ENCODE measurements at regions not wholly inside any gene's neighbourhood (a gene's known extent, or its start where the extent isn't known, plus 50 kb on each side); places are given as distances from the start of the nearest gene placed in this dataset.

DNA sequence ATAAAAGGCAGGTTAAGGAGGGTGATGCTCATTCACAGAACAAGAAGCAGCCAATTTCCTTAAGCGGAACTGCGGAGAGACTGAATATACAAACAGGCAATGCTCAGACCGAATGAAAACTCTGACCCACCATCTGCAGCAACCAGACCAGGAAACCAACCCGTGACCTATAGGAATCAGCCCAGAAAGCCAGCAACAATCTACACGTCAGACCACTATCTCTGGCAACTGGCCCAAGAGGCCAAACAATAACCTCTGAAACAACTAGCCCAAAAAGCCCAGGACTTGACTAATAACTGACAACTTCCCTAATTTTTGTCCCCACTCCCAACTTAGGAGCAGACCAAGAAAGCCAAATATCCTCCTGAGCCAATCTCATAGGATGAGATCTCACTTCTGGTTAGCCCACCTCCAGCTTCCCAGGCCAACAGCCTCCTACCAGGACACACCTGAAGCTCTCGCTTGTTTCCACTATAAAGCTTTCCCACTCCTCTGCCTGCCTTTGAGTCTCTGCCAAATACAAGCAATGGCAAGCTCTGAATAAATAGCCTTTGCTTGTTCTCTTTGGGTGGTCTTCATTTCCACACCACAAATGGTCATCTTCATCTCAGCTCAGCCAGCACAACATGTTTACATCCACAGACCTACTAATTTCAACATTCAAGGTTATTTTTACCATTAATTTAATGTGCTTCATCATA, 168.5 kb downstream of the HSD17B3 start:
- Histone ChIP-seq H3K4me3 (ENCODE audit: low read length) (no peak overlapping the region), H3K9me3 (ENCODE audit: control insufficient read depth, low read depth, low read length) (no peaks in the 10 kb centered on the region), H3K4me1 (ENCODE audit: control insufficient read depth, insufficient read depth, low read length) (peaks cover 13% of the 10 kb centered on the region), H3K36me3 (ENCODE audit: control insufficient read depth, insufficient read depth, low read length) (no peaks in the 10 kb centered on the region), H3K27ac (ENCODE audit: low read length) (no peak overlapping the region), H3K27me3 (ENCODE audit: control insufficient read depth, insufficient read depth, low read length) (no peaks in the 10 kb centered on the region)
- DNase-seq = no peak
- no CpG with 5 or more reads among the region's 6 CpGs for WGBS (ENCODE audit: insufficient coverage, low lambda C conversion rate)

DNA sequence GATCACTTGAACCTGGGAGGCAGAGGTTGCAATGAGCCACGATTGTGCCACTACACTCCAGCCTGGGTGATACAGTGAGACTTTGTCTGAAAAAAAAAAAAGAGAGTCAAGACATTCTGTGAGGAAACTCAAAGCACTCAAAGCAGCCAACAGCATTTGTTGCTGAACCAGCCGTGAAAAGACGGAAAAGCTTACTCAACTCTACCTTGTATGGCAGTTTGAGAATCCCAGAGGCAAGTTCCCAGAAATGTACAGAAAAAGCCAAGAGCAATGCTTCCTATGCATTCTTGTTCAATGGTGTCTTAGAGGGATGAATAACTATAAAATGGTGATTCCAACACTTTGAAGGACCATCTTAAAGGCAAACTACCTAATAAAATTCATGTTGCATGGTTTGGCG, 170.2 kb downstream of the HSD17B3 start:
- H3K9me3 ChIP-seq (ENCODE audit: control insufficient read depth, low read depth, low read length) = no peaks in the 10 kb centered on the region
- no peak overlapping the region for H3K27ac ChIP-seq (ENCODE audit: low read length)
- no peaks in the 10 kb centered on the region for H3K36me3 ChIP-seq (ENCODE audit: control insufficient read depth, insufficient read depth, low read length)
- no peak overlapping the region for H3K4me3 ChIP-seq (ENCODE audit: low read length)
- H3K4me1 ChIP-seq (ENCODE audit: control insufficient read depth, insufficient read depth, low read length) = peaks cover 5% of the 10 kb centered on the region
- DNase-seq = no peak
- WGBS (ENCODE audit: insufficient coverage, low lambda C conversion rate) = 90% methylated on average over 2 of the region's 4 CpGs
- H3K27me3 ChIP-seq (ENCODE audit: control insufficient read depth, insufficient read depth, low read length) = no peaks in the 10 kb centered on the region

DNA sequence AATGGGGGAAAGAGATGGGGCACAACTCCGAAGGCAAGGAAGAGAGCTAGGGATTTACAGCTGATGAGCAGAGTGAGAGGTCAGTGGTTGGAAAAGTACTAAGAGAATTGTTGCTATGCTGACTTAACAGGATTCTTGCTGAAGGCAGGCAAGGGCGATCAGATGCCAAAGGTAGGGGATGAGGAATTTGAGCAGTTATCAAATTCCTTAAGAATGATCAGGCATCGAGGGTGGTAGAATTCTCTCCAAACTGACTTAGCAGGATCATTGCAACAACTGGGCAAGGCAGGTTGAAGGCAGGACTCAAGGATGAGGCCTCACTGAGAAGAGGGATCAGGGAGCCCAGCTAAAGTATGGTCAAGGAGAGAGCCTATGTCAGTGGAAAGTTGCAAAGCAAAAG, 171.0 kb downstream of the HSD17B3 start:
- Histone ChIP-seq H3K4me1 (ENCODE audit: control insufficient read depth, insufficient read depth, low read length) (peaks cover 3% of the 10 kb centered on the region), H3K9me3 (ENCODE audit: control insufficient read depth, low read depth, low read length) (no peaks in the 10 kb centered on the region), H3K4me3 (ENCODE audit: low read length) (no peak overlapping the region), H3K36me3 (ENCODE audit: control insufficient read depth, insufficient read depth, low read length) (no peaks in the 10 kb centered on the region), H3K27me3 (ENCODE audit: control insufficient read depth, insufficient read depth, low read length) (no peaks in the 10 kb centered on the region), H3K27ac (ENCODE audit: low read length) (no peak overlapping the region)
- no peak for DNase-seq
- no CpG with 5 or more reads among the region's 3 CpGs for WGBS (ENCODE audit: insufficient coverage, low lambda C conversion rate)

DNA sequence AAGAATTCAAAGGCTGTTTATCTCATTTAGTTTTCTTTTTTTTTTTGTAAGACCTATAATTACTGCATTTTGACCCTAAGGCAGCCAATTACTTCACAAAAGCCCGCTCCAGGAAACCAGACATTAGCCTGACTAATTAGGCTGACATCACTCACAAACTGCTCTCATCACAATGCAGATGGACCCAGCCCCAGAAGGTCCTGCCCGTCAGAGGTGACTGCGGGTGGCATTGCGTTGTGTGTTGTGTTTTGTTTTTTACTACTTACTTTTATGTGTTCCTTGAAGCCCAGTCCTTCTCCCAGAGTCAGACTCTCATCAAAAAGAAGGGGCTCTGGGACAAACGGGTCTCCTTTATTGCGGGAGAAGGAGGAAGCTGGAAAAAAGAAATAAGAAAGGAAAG, 172.2 kb downstream of the HSD17B3 start:
- peak in 1 of 2 donors; percentile 52 for DNase-seq
- H3K4me3 ChIP-seq (ENCODE audit: low read length) = no peak overlapping the region
- H3K4me1 ChIP-seq (ENCODE audit: control insufficient read depth, insufficient read depth, low read length) = peaks cover 3% of the 10 kb centered on the region
- H3K9me3 ChIP-seq (ENCODE audit: control insufficient read depth, low read depth, low read length) = no peaks in the 10 kb centered on the region
- no peaks in the 10 kb centered on the region for H3K27me3 ChIP-seq (ENCODE audit: control insufficient read depth, insufficient read depth, low read length)
- WGBS (ENCODE audit: insufficient coverage, low lambda C conversion rate) = no CpG with 5 or more reads among the region's 6 CpGs
- H3K27ac ChIP-seq (ENCODE audit: low read length) = no peak overlapping the region
- H3K36me3 ChIP-seq (ENCODE audit: control insufficient read depth, insufficient read depth, low read length) = no peaks in the 10 kb centered on the region

DNA sequence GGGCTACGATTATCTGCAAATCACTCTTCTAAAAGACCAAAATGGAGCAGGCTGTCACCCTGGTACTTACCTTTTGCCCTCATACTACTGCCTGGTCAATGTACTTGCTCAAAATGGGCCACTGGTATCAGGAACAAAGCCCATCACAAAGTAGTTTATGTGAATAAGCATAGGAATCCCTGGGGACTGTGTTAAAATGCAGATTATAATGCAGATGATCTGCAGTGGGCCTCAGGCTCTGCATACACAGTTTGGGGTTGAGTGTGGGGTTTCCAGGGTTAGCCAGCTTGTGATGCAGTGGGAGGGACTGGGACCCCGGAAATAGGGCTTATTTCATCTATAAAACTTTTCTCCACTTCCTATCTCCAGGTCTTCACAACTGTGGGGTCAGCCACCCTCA, 173.1 kb downstream of the HSD17B3 start:
- H3K36me3 ChIP-seq (ENCODE audit: control insufficient read depth, insufficient read depth, low read length) = no peaks in the 10 kb centered on the region
- H3K9me3 ChIP-seq (ENCODE audit: control insufficient read depth, low read depth, low read length) = no peaks in the 10 kb centered on the region
- no peak overlapping the region for H3K4me3 ChIP-seq (ENCODE audit: low read length)
- no CpG with 5 or more reads among the region's 2 CpGs for WGBS (ENCODE audit: insufficient coverage, low lambda C conversion rate)
- no peaks in the 10 kb centered on the region for H3K27me3 ChIP-seq (ENCODE audit: control insufficient read depth, insufficient read depth, low read length)
- no peak for DNase-seq
- no peak overlapping the region for H3K27ac ChIP-seq (ENCODE audit: low read length)
- H3K4me1 ChIP-seq (ENCODE audit: control insufficient read depth, insufficient read depth, low read length) = peaks cover 3% of the 10 kb centered on the region

DNA sequence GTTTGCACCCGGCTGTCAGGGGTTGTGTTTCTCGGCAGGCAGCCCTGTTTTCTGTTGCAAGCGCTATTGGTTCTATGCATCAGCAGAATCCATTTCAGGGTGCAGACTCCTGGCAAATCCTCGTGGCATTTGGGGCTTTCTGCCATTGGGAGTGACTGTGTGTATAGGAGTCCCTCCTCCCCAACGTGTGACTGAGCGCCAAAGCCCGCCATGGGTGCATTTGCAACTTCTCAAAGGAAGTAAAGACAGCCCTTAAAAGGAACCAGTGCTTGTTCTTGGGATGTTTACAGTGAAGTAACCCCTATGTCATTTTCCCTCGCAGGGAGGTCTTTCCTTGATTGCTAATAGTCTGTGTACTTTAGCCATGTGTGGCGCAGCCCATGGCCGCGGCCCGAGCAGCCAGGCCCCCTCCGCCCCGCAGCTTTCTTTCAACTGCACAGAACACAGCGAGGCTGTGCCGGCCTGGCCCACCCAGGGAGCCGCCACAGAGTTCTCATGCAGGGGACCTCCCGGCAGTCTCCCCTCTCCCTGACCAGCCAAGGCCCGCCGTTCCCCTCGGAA, 175.6 kb downstream of the HSD17B3 start:
- peak overlapping the region; percentile 30 for H3K27ac ChIP-seq (ENCODE audit: low read length)
- no peaks in the 10 kb centered on the region for H3K36me3 ChIP-seq (ENCODE audit: control insufficient read depth, insufficient read depth, low read length)
- peak; percentile 54 to 58 for DNase-seq
- no peaks in the 10 kb centered on the region for H3K9me3 ChIP-seq (ENCODE audit: control insufficient read depth, low read depth, low read length)
- WGBS (ENCODE audit: insufficient coverage, low lambda C conversion rate) = no CpG with 5 or more reads among the region's 21 CpGs
- H3K4me3 ChIP-seq (ENCODE audit: low read length) = no peak overlapping the region
- H3K27me3 ChIP-seq (ENCODE audit: control insufficient read depth, insufficient read depth, low read length) = no peaks in the 10 kb centered on the region
- peaks cover 3% of the 10 kb centered on the region for H3K4me1 ChIP-seq (ENCODE audit: control insufficient read depth, insufficient read depth, low read length)

DNA sequence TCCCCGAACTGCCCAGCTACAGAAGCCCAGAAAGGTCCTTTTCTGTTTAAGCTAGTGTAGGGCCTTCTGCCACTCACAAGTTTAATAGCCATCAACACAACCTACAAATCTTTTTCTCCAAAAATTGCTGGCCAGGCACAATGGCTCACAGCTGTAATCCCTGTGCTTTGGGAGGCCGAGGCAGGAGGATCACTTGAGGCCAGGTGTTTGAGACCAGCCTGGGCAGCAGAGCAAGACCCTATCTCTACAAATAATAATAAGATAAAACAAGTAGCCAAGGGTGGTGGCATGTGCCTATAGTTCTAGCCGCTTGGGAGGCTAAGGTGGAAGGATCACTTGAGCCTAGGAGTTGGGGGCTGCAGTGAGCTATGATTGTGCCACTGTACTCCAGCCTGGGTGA, 176.4 kb downstream of the HSD17B3 start:
- peak overlapping the region; percentile 30 for H3K27ac ChIP-seq (ENCODE audit: low read length)
- no CpG with 5 or more reads among the region's 3 CpGs for WGBS (ENCODE audit: insufficient coverage, low lambda C conversion rate)

DNA sequence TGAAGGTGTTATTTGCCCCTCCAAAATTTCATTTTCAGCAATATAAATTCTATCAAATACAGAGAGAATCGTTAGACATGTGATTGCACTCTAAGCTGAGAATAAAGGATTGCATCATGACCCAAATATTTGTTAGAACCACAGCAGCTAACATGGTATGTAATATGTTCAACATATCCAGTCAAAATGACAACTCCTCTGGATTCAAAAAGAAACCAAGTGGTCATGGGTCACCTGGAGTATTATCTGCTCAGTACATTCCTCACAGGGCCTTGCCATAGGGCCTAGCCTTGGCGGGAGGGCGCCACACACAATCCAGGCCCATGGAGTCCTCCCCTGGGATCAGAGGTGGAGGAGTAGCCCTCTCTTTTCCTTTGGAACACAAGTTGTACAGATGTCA, 179.2 kb downstream of the HSD17B3 start:
- Histone ChIP-seq H3K27me3 (ENCODE audit: control insufficient read depth, insufficient read depth, low read length) (no peaks in the 10 kb centered on the region), H3K36me3 (ENCODE audit: control insufficient read depth, insufficient read depth, low read length) (no peaks in the 10 kb centered on the region), H3K27ac (ENCODE audit: low read length) (peak overlapping the region; percentile 8), H3K4me1 (ENCODE audit: control insufficient read depth, insufficient read depth, low read length) (peaks cover 3% of the 10 kb centered on the region), H3K9me3 (ENCODE audit: control insufficient read depth, low read depth, low read length) (no peaks in the 10 kb centered on the region), H3K4me3 (ENCODE audit: low read length) (no peak overlapping the region)
- no CpG with 5 or more reads among the region's 3 CpGs for WGBS (ENCODE audit: insufficient coverage, low lambda C conversion rate)
- DNase-seq = peak in 1 of 2 donors; percentile 23

More for the DNA sequence above, 176.4 kb downstream of the HSD17B3 start:
- DNase-seq = no peak
- no peaks in the 10 kb centered on the region for H3K27me3 ChIP-seq (ENCODE audit: control insufficient read depth, insufficient read depth, low read length)
- no peaks in the 10 kb centered on the region for H3K36me3 ChIP-seq (ENCODE audit: control insufficient read depth, insufficient read depth, low read length)
- H3K4me1 ChIP-seq (ENCODE audit: control insufficient read depth, insufficient read depth, low read length) = peaks cover 3% of the 10 kb centered on the region
- H3K9me3 ChIP-seq (ENCODE audit: control insufficient read depth, low read depth, low read length) = no peaks in the 10 kb centered on the region
- H3K4me3 ChIP-seq (ENCODE audit: low read length) = no peak overlapping the region

DNA sequence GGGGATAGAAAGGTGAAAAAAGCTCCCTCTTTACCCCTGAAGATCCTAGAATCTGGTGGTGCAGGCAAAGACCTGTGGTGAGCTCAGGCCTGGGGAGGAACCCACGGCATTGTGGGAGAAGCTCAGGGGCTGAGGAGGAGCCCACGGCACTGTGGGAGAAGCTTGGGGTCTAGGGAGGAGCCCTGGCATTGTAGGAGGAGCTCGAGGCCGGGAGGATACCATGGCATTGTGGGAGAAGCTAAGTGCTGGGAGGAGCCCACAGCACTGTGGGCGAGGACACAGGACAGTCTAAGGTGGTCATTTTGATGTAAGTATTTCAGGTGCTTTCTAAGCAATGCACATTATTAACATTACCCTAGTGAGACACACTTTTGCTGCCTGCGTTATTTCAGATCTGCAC, 179.7 kb downstream of the HSD17B3 start:
- no peaks in the 10 kb centered on the region for H3K9me3 ChIP-seq (ENCODE audit: control insufficient read depth, low read depth, low read length)
- no peak for DNase-seq
- H3K27me3 ChIP-seq (ENCODE audit: control insufficient read depth, insufficient read depth, low read length) = no peaks in the 10 kb centered on the region
- H3K4me1 ChIP-seq (ENCODE audit: control insufficient read depth, insufficient read depth, low read length) = peaks cover 8% of the 10 kb centered on the region
- no peaks in the 10 kb centered on the region for H3K36me3 ChIP-seq (ENCODE audit: control insufficient read depth, insufficient read depth, low read length)
- 80% methylated on average over 1 of the region's 6 CpGs for WGBS (ENCODE audit: insufficient coverage, low lambda C conversion rate)
- H3K27ac ChIP-seq (ENCODE audit: low read length) = peak overlapping the region; percentile 35
- no peak overlapping the region for H3K4me3 ChIP-seq (ENCODE audit: low read length)

DNA sequence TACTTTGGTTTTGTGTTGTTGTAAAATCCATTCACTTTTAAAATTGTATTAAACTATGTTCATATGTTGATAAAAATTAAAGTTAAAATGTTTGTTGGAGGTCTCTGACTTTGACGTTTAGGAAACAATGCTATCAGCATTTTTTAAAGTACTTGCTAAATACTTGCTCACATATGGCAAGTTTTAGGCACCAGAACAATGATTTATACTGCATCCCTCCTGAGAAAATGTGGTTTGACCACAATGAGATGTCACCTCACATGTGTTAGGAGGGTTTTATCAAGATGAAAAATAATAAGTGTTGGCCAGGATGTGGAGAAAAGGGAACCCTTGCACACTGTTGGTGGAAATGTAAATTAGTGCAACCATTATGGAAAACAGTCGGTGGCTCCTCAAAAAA, 180.8 kb downstream of the HSD17B3 start:
- Histone ChIP-seq H3K27ac (ENCODE audit: low read length) (no peak overlapping the region), H3K36me3 (ENCODE audit: control insufficient read depth, insufficient read depth, low read length) (no peaks in the 10 kb centered on the region), H3K4me3 (ENCODE audit: low read length) (no peak overlapping the region), H3K4me1 (ENCODE audit: control insufficient read depth, insufficient read depth, low read length) (peaks cover 15% of the 10 kb centered on the region), H3K27me3 (ENCODE audit: control insufficient read depth, insufficient read depth, low read length) (no peaks in the 10 kb centered on the region), H3K9me3 (ENCODE audit: control insufficient read depth, low read depth, low read length) (no peaks in the 10 kb centered on the region)
- 71% methylated on average over 1 of the region's 2 CpGs for WGBS (ENCODE audit: insufficient coverage, low lambda C conversion rate)
- DNase-seq = no peak

Measured in large intestine (tissue), 3 donors.